ENCODE measurements at regions not wholly inside any gene's neighbourhood (a gene's known extent, or its start where the extent isn't known, plus 50 kb on each side); places are given as distances from the start of the nearest gene placed in this dataset.

GRCh38 chr12:104823985-104824461, 134.1 kb downstream of the SLC41A2 start:
- no peak for TF ChIP-seq EZH2phosphoT487 (IDR thresholded peaks at IDR 0.05; ENCODE audit: low read length)
- TF ChIP-seq EZH2 (optimal IDR thresholded peaks at IDR 0.05; ENCODE audit: low read depth, low read length), result no peak
- TF ChIP-seq, protein P1, sequence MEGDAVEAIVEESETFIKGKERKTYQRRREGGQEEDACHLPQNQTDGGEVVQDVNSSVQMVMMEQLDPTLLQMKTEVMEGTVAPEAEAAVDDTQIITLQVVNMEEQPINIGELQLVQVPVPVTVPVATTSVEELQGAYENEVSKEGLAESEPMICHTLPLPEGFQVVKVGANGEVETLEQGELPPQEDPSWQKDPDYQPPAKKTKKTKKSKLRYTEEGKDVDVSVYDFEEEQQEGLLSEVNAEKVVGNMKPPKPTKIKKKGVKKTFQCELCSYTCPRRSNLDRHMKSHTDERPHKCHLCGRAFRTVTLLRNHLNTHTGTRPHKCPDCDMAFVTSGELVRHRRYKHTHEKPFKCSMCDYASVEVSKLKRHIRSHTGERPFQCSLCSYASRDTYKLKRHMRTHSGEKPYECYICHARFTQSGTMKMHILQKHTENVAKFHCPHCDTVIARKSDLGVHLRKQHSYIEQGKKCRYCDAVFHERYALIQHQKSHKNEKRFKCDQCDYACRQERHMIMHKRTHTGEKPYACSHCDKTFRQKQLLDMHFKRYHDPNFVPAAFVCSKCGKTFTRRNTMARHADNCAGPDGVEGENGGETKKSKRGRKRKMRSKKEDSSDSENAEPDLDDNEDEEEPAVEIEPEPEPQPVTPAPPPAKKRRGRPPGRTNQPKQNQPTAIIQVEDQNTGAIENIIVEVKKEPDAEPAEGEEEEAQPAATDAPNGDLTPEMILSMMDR (IDR thresholded peaks at IDR 0.05; ENCODE audit: low read length), result no peak

Measured in MM.1S (cell line).